ENCODE measurements at regions not wholly inside any gene's neighbourhood (a gene's known extent, or its start where the extent isn't known, plus 50 kb on each side); places are given as distances from the start of the nearest gene placed in this dataset.

DNA sequence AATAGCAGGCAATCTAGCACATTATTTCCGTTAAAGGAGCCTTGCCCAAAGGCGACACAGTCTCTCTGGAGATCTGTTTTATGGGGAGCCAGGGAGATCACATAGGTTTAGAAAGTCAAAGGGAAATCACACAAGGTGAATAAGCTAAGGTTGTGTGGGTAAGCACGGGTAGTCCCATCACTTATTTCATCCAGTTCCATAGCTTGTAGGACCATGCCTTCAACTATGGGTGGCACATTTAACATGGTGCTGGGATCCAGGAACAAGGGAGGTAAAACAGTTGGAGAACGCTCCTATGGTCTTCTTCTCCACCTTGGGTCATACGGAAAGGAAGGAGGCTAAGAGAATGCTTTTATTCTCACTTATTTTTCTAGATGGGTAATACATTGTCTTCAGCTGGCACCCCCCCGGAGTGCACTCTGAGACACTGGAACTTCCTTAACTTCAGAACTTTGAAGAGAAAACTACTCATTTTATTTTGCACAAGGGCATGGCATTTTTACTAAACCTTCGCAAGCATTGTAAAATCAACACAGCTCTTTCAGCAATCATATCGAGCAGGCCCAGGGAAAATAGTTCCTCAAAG, 435.4 kb downstream of the KIF20B start:
- TF ChIP-seq CTCF (IDR thresholded peaks at IDR 0.05) (no peak), EZH2 (IDR thresholded peaks at IDR 0.05; ENCODE audit: borderline replicate concordance, insufficient read depth, low read depth, low read length, poor library complexity, severe bottlenecking) (no peak)

All from B cell (primary cell).